H1 (cell line): ENCODE measurements at regions not wholly inside any gene's neighbourhood (a gene's known extent, or its start where the extent isn't known, plus 50 kb on each side); places are given as distances from the start of the nearest gene placed in this dataset.

Experiments
- TF ChIP-seq, protein P1 (sequence below): IDR thresholded peaks from 2 replicates; pipeline ENCODE4 v1.6.1; 2012; ENCODE audit warnings: inconsistent platforms

DNA sequence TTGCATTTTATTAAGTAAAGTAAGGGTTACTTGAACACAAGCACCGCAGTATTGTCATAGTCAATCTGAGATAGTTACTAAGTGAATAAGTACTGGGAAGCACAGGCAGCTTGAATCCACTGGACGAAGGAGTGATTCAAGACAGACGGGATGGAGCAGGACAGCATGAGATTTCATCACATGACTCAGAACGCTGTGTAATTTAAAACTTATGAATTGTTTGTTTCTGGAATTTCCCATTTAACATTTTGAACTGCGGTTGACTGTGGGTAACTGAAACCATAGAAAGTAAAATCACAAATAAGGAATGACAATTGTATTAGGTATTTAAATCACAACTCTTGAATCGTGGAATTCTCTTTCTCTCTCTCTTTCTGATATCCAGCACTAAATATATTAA is 1630.4 kb upstream of the SEL1L start (continued):
- TF ChIP-seq, protein P1, sequence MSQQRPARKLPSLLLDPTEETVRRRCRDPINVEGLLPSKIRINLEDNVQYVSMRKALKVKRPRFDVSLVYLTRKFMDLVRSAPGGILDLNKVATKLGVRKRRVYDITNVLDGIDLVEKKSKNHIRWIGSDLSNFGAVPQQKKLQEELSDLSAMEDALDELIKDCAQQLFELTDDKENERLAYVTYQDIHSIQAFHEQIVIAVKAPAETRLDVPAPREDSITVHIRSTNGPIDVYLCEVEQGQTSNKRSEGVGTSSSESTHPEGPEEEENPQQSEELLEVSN, result no peak
